H1 (cell line): ENCODE measurements at regions not wholly inside any gene's neighbourhood (a gene's known extent, or its start where the extent isn't known, plus 50 kb on each side); places are given as distances from the start of the nearest gene placed in this dataset.

Source experiments
- CHD7 ChIP-seq: fragments of 300-600 bp; sonication (generic); IDR thresholded peaks from 2 replicates; pipeline ENCODE4 v1.7.1; 2012; ENCODE audit warnings: low read length, moderate library complexity, mild to moderate bottlenecking, inconsistent platforms; ENCODE audit not compliant: insufficient replicate concordance
- CTBP2 ChIP-seq: IDR thresholded peaks from 2 replicates; pipeline ENCODE4 v1.7.0; 2011; ENCODE audit warnings: borderline replicate concordance, mild to moderate bottlenecking, moderate library complexity, mixed read lengths, low read length; ENCODE audit not compliant: insufficient read depth, insufficient read length
- E2F6 ChIP-seq: IDR thresholded peaks from 2 replicates; pipeline ENCODE4 v1.6.1; 2012; ENCODE audit warnings: inconsistent platforms
- RBBP5 ChIP-seq: IDR thresholded peaks from 2 replicates; pipeline ENCODE4 v1.7.1; 2012; ENCODE audit warnings: low read depth, mild to moderate bottlenecking, inconsistent platforms, low read length, moderate library complexity, borderline replicate concordance
- SP1 ChIP-seq: IDR thresholded peaks from 2 replicates; pipeline ENCODE4 v1.6.1; 2011; ENCODE audit warnings: low read depth, low read length
- SUZ12 ChIP-seq: fragments of 200-600 bp; sonication (generic); IDR thresholded peaks from 2 replicates; pipeline ENCODE4 v1.6.1; 2012; ENCODE audit warnings: mild to moderate bottlenecking, inconsistent platforms, low read length, moderate library complexity, mixed read lengths
- TAF7 ChIP-seq: optimal IDR thresholded peaks from 2 replicates; pipeline ENCODE3; 2011; ENCODE audit warnings: low read depth, mild to moderate bottlenecking, inconsistent platforms, low read length, moderate library complexity, borderline replicate concordance
- TBP ChIP-seq: IDR thresholded peaks from 2 replicates; pipeline ENCODE4 v1.6.1; 2011; ENCODE audit warnings: low read depth, low read length, improper control_type of control experiment
- TEAD4 ChIP-seq: IDR thresholded peaks from 2 replicates; pipeline ENCODE4 v1.6.1; 2012; ENCODE audit warnings: low read depth, low read length, inconsistent platforms, mixed read lengths

- no peak for TF ChIP-seq CHD7
- no peak for TF ChIP-seq TEAD4
- TF ChIP-seq SUZ12: no peak
- no peak for TF ChIP-seq TBP
- TF ChIP-seq RBBP5: no peak
- no peak for TF ChIP-seq SP1
- no peak for TF ChIP-seq CTBP2
- no peak for TF ChIP-seq E2F6
- no peak for TF ChIP-seq TAF7
Measured at GRCh38 chr10:79007421-79008319, 61.1 kb upstream of the ZMIZ1 start (continued).
